NCI-H2081 treated with DMSO at 0.1 percent for 48 hours (cell line): ENCODE measurements at regions not wholly inside any gene's neighbourhood (a gene's known extent, or its start where the extent isn't known, plus 50 kb on each side); places are given as distances from the start of the nearest gene placed in this dataset.

Experiments
- DNase-seq: peaks from one replicate; lab custom pipeline; 2025; lab: John Stamatoyannopoulos, UW

GRCh38 chr12:90029317-90029716 is 320.7 kb upstream of the ATP2B1 start:
- DNase-seq: no peak

GRCh38 chr12:90028635-90029051 is 320.0 kb upstream of the ATP2B1 start:
- no peak for DNase-seq

DNA sequence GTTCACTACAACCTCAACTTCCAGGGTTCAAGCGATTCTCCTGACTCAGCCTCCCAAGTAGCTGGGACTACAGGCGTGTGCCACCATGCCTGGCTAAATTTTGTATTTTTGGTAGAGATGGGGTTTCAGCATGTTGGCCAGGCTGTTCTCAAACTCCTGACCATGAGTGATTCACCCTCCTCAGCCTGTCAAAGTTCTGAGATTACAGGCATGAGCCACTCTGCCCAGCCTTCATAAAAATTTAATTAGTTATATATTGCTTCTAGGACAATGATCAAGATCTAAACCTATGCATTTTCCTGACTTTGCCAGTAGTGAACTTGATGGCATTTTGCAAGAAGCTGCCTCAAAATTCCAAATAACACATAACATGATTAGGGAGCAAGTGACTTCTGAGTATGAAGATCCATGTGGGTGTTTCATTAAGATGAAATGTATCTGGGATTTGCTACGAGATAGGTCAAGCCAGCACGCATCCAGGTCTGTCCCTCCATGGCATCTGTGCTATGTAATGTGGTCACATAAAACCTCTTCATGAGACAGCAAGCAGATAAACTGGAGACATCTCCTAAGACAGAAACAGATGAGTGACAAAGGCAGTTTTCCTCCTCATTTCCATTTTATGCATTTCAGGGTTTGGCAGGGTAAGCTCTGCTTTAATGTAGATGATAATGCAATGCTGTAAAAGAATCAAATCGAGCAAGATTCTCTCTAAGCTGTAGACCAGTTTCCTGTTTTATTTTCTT is 319.4 kb upstream of the ATP2B1 start:
- no peak for DNase-seq

- DNase-seq: no peak
These were observed 318.4 kb upstream of the ATP2B1 start for GRCh38 chr12:90027041-90027440.

- no peak for DNase-seq
These were observed 317.9 kb upstream of the ATP2B1 start for GRCh38 chr12:90026516-90026915.

DNA sequence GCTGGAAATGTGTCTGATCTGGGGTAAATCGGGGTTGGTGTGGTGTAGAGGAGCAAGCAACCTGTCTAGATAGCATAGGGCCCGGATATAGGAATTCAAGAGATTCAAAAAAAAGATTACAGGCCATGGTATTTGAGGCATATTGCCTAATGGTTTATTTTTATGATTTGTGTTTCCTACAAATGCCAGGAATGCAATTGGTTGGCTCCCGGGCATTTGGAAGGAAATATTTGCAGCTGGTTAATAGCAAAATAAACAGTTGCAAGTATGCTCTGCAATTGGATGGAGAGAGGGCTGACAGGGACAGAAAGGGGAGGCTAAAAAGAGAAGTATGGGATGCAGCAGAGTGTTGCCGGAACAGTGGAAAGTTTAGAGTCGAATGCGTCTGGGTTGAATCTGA is 315.6 kb upstream of the ATP2B1 start:
- DNase-seq: no peak

- DNase-seq: no peak
These were observed 314.7 kb upstream of the ATP2B1 start for GRCh38 chr12:90023207-90023900.

DNA sequence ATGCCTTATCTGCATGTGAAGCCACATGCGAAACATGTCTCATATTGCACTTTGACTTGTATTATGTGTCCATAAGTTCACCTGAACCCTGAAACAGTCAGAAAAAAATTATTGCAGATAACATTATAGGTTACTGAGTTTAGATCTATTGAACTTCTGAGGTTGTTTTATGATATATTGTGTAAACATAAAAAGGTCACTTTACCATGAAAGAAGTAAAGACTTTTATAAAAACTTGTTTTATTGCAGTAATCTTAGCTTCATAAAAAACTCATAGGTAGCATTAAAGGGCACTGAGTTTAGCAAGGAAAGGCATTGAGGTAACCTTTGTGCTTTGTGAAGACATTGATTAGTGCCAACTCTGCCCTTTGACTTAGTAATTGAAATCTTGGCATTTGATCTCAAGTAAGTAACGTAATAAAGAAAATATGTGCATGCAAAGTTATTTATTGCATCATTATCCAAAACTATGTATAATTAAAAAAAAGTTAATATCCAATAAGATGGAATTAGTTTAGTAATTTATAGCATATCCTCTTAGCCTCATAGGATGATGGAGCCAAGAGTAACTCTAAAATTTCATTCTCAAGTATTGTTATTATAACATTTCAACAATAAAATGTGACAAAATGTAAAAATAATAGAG is 313.3 kb upstream of the ATP2B1 start:
- no peak for DNase-seq

GRCh38 chr12:90020881-90021280 is 312.2 kb upstream of the ATP2B1 start:
- no peak for DNase-seq

DNA sequence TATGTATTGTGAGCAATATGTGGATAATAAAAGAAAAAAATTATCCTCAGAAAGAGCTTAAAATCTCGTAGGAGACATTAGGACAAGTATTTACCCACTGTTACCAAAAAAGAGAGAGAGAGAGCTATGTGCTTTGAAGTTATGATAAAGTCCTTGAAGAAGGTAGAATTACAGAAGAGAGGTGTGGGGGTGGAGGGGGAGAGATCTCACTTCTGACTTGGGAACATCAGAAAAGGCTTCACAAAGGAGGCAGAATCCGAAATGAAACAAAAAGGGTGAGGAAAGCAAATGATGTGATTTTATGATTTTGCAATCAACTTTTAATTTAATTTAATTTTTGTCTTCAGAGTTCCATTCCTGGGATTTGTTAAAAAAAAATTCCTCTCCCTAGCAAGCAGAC is 311.8 kb upstream of the ATP2B1 start:
- DNase-seq: no peak

DNA sequence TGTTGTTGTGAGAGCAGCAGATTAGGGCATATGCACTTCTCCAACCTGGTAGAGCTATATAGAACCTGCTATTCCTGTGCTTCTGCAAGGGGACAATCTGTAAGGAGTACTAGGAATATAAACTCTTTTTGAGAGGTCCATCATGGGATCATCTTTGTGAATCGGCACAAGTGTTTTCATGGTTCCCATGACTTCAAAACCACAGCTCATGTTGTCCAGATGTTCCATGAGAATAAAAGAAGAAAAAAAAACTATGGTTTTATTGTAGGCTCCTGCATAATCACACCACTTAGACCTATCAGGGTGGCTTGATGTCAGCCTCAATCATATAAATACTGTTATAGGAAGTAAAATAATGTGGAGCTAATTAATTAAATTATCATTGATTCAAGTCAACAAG is 311.4 kb upstream of the ATP2B1 start:
- no peak for DNase-seq

DNA sequence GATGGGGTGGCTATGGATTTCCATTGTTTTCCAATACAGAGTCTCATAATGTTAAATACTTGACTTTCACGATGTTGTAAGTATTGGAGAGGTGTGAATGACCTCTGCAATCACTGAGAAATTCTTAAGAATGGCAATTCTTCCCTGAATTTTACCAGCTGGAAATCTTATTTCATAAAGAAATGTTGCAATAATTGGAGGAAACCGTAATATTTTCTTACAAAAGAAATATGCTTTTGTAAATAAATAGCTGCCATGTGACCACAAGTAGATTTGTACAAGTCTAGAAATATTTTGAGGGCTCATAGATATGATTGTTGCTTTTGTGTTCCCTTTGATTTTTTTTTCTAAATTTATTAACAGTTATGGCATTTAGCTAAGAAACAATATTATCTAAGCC is 308.7 kb upstream of the ATP2B1 start:
- no peak for DNase-seq

DNA sequence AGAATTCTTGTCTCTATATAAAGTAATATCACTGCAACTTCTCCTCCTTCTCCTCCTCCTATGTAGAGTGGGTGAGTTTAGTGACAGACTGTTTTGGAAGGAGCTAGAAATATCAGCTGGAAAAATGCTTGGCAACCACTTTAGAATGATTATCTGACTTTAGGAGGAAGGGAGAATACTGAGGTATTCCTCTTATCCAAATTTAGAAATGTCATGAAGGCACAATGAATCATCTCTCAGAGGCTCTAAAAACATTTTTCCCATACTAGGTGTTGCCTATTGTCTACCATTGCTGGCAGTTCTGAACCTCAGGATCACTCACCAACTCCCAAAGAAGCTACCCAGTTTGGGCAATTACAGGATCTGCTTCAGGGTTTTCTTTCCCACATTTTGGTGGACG is 306.6 kb upstream of the ATP2B1 start:
- no peak for DNase-seq

GRCh38 chr12:90013409-90013808 is 304.8 kb upstream of the ATP2B1 start:
- no peak for DNase-seq

DNA sequence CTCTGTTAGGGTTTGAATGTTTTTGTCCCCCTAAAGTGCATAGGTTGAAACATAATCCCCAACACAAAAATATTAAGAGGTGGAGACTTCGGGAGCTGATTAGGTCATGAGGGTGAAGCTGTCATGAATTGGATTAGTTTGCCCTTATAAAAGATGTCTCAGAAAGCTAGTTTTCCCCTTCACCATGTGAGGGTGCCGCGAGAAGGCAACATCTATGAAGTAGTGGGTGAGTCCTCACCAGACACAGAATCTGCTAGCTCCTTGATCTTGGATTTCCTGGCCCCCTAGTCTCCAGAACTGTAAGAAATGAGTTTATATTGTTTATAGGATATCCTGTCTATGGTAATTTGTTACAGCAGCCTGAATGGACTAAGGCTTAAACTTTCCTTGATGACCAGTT is 301.5 kb upstream of the ATP2B1 start:
- no peak for DNase-seq

DNA sequence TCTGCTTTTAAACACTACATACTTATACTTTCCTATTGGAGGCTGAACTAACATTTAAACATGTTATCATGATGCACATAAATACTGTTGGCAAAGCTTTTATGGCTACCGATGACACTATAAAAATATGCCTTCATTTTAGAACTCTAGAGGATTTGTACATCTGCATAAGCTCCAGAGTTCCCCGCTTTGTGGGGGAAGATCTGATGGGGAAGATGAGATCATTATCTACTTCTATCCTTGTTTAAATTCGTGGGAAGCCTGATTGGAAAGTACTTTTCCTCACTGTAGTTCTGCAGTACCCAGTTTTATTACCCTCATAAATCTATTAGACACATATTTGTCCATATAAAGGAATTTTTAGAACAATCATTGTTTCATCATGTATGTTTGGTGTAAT is 299.6 kb upstream of the ATP2B1 start:
- no peak for DNase-seq

DNA sequence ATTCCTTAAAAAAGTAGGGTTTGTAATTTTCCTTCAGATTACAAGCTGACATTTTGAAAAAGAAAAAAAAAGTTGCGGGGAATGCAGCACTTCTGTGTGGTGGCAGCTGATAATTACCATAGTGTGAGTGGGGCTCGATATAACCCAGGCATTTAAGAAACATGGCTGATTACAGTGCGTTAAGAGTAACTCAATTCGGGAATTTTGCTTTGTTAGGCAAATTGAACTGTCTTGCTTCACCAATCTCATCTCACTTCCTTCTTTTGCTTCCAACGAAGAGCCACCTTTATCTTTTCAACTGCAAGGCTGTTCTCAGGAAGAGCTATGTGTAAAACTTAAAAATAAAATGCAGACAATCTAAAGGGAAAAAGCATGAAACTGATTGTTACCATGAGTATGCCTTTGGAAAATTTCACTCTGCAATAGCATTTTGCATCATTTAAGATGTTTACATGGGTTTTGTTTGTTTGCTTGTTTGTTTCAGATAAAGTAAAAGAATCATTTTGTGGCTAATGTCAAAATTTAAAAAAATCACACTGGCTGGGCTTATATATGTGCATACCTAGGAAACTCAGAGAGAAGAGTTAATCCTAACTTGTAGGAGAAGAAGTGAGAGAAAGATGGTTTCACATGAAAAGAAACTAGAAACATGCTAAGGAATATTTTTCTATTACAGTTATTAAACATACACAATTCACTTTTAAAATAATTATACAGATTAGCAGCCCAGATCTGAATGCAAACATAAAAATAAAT is 295.9 kb upstream of the ATP2B1 start:
- no peak for DNase-seq

DNA sequence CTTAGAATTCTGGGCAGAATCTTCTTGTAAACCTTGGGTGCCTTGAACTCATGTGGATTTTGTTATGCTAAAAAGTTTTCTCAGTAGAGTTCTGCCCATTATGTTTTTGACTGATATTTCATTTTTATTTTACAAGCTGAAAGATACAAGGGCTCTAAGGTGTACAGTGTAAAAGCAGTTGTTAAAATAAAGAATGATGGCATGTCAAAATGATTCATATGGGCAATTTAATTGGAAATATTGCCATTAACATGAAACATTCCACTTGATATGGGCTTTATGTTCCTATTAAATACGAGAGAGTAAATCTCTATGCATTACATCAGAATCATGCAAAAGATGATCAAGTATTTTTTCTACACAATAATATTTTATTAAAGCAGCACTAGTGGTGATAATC is 295.1 kb upstream of the ATP2B1 start:
- no peak for DNase-seq

DNA sequence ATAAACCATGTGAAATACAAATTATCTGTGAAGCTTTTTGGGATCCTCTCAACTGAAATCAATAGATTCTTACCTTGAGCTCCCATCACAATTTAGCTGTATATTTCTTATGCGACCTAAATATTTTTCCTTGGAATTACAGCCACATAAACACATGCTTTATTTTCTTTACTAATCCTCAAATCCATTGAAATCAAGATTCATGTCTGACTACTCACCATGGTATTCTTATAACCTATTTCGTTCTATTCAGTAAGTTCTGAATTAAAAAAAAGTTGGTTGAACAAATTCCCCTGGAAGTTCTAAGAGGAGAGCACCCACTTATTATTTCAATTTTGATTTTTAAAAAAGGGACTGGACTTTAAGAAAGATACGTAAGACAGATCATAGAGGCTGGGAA is 292.1 kb upstream of the ATP2B1 start:
- DNase-seq: no peak

- no peak for DNase-seq
These were observed 291.3 kb upstream of the ATP2B1 start for GRCh38 chr12:89999699-90000505.

DNA sequence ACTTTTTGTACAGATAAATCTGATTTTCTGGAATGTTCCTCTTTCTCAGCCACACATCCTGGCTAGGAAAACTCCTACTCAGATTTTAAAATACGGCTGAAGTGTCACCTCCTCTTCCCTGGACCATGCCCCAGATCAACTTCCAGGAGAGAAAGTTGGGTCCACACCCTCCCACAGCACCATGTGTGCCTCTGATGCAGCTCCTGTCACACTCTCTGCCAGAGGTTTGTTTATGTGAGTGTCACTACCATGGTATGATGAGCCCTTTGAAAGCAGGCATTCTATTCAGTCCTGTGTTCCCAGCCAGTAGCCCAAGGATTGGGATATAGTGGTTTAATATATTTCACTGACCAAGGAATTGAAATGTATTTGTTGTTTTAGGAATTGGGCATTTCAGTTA is 287.2 kb upstream of the ATP2B1 start:
- no peak for DNase-seq

DNA sequence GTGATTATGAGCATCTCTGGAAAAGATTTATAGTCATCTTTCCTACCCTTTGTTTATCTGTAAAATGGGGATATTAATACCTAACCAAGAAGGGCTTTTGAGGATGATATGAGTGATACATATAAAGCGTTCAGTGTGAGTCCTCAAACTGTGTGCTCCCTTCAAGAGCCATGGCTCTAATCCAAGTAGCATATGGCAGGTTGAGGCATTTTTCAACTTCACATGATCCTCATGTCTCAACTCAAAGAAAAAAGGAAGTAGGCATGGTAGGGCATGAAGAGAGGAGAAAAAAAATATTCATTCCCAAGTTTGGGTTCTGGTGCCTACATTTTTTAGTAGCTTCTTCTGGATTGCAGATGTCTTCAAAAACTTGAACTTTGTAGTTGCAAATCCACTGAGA is 286.3 kb upstream of the ATP2B1 start:
- DNase-seq: no peak
